ENCODE measurements at regions not wholly inside any gene's neighbourhood (a gene's known extent, or its start where the extent isn't known, plus 50 kb on each side); places are given as distances from the start of the nearest gene placed in this dataset.
"Not testable (repeated sequence)": the region's sequence is repeated elsewhere in the genome, so short reads cannot be mapped to it uniquely, and the experiment has no call there.

DNA sequence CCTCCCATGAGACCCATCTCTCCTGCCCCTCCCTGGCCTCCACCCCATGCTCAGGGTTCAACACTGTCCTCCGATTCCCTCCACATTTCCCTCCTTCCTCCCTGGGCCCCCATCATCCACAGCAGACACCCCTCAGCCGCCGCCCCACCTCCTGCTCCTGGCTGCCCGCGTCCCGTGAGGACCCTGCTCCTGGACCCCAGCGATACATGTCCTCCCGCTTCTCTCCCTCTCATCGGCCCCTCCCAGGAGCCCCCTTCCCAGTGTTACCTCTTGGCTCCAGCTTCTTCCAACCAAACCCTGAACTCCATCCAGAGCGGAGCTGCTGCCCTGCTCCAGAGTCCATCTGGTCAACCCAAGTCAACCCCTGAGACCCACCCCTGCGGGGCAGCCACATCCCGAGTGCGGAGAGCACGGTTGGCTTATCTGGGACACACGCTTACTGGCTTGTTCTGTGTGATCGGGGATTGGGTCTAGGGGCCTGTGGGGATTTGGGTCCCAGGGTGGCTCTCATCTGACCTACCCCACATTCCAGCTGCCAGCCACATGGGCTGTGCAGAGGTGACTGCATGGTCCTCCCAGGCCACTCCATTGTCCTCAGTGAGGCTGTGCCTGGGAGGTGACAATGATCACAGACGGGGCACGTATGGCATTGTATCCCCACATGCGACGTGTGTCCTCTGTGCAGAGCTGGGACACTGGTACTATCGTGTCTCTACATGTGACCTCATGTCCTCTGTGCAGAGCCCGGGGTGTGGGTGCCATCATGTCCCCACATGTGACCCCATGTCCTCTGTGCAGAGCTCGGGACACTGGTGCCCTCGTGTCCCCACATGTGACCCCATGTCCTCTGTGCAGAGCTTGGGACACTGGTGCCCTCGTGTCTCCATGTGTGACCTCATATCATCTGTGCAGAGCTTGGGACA is 333.6 kb downstream of the ADGRD1 start:
- H3K27ac ChIP-seq = no peak overlapping the region
- no peak overlapping the region for H3K4me3 ChIP-seq
- peaks cover 0 to 6% (median 0%) of the 10 kb centered on the region in 4 donors for H3K27me3 ChIP-seq
- intact Hi-C loops (cut with DNase I) = no loop called here
- no peak for TF ChIP-seq CTCF (IDR thresholded peaks at IDR 0.05)
- DNase-seq = no peak
- H3K36me3 ChIP-seq = no peaks in the 10 kb centered on the region
- no peaks in the 10 kb centered on the region for H3K4me1 ChIP-seq
- WGBS, 2 donors = 81 to 90% methylated on average over 8 to 13 of the region's 25 CpGs
- H3K9me3 ChIP-seq = no peaks in the 10 kb centered on the region

GRCh38 chr12:131287938-131288764 is 334.4 kb downstream of the ADGRD1 start:
- intact Hi-C loops (cut with DNase I) = no loop called here
- no peak for DNase-seq
- no peaks in the 10 kb centered on the region for H3K4me1 ChIP-seq

DNA sequence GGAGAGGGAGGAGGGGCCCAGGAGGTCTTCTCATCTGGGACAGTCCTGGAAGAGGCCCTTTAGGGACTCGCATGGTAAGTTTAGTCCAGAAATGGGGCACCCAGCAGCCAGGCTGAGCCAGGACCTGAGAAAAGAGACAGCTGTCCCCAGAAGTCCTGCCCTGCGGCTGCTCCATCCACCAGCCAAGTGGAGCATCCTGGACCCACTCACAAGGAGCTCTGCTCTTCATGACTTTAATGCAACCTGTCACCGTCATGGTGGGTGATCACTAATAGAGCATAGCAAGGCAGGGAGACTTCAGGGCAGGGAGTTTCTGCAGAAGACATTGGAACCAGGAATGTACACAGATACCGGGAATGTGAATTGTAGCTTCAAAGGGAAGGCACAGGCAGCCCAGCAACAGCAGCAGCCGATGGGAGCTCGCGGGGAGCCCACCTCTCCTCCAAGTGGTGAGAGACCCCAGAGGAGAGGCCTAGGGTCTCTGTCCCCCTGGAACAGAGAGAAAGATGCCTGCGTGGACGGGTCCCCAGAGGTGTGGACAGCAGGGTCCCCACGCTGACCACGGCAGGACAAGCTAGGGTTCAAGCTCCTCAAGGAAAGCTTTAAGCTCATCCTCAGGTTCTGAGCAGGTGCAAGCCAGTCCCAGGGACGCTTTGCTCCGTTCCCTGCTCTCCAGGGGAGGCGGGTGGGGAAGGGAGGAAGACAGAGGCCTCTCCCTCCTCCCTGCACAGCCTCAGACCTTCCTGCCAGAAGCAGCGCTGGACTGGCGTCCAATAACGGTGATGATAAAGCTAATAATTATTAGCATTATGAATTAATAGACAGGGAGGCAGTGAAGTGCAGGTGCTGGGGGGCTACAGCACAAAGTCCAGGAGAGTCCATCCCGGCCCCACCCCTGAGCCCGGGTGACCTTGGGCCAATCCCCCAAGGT is 335.3 kb downstream of the ADGRD1 start:
- H3K27ac ChIP-seq; H3K4me3 ChIP-seq; H3K9me3 ChIP-seq; H3K36me3 ChIP-seq; intact Hi-C loops (cut with DNase I); H3K27me3 ChIP-seq; DNase-seq; H3K4me1 ChIP-seq: not testable (repeated sequence)
- WGBS, 2 donors = 85 to 86% methylated on average over 4 to 11 of the region's 19 CpGs

More at GRCh38 chr12:131287938-131288764, 334.4 kb downstream of the ADGRD1 start:
- TF ChIP-seq CTCF (IDR thresholded peaks at IDR 0.05) = no peak
- no peak for TF ChIP-seq POLR2A (IDR thresholded peaks at IDR 0.05)
- H3K36me3 ChIP-seq = no peaks in the 10 kb centered on the region
- WGBS, 2 donors = 81 to 84% methylated on average over 15 to 17 of the region's 27 CpGs
- no peak overlapping the region for H3K27ac ChIP-seq
- no peak overlapping the region for H3K4me3 ChIP-seq
- no peaks in the 10 kb centered on the region for H3K9me3 ChIP-seq
- H3K27me3 ChIP-seq = peaks cover 0 to 6% (median 0%) of the 10 kb centered on the region in 4 donors

DNA sequence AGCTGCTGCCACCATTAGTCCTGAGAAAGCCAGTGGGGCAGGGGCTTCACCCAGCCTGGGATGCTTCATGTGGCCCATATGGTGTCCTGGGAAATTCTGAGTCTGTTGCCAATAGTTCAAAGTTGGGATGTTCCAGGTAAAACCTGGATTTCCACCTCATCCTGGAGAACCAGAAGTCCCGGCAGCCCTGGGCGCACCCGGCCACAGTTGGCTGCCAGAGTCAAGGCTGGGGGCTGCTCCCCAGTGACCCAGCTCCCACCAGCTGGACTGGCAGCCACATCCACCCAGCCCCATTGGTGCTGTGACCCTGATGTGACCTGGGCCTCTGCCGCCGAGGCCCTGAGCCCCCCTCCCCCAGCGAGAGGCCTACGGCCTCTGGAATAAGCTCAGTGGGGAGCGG is 336.1 kb downstream of the ADGRD1 start:
- WGBS, 2 donors = 80% methylated on average over 1 of the region's 8 CpGs; no CpG with 5 or more reads in 1 of the 2 donors
- not testable (repeated sequence) for H3K9me3 ChIP-seq
- intact Hi-C loops (cut with DNase I) = loop anchor here (10.0 kb wide), 1 partner anchor 375 kb away; no protein-coding TSS in a partner anchor

GRCh38 chr12:131290255-131290959 is 336.7 kb downstream of the ADGRD1 start:
- DNase-seq = no peak
- no peaks in the 10 kb centered on the region for H3K36me3 ChIP-seq
- no peak overlapping the region for H3K27ac ChIP-seq
- H3K4me3 ChIP-seq = no peak overlapping the region
- no peaks in the 10 kb centered on the region for H3K4me1 ChIP-seq
- peaks cover 0 to 6% (median 0%) of the 10 kb centered on the region in 4 donors for H3K27me3 ChIP-seq
- TF ChIP-seq POLR2A (IDR thresholded peaks at IDR 0.05) (no peak), CTCF (IDR thresholded peaks at IDR 0.05) (no peak)
- no peaks in the 10 kb centered on the region for H3K9me3 ChIP-seq
- intact Hi-C loops (cut with DNase I) = loop anchor here (10.0 kb wide), 1 partner anchor 374 kb away; no protein-coding TSS in a partner anchor
- 75 to 81% methylated on average over 5 to 10 of the region's 10 CpGs for WGBS, 2 donors

More for the DNA sequence above, 336.1 kb downstream of the ADGRD1 start:
- not testable (repeated sequence) for H3K4me1 ChIP-seq, H3K27ac ChIP-seq, DNase-seq, H3K36me3 ChIP-seq, H3K27me3 ChIP-seq, H3K4me3 ChIP-seq

GRCh38 chr12:131293071-131294015 is 339.6 kb downstream of the ADGRD1 start:
- WGBS, 2 donors = 54 to 59% methylated on average over 10 to 17 of the region's 26 CpGs
- not testable (repeated sequence) for H3K4me3 ChIP-seq, H3K36me3 ChIP-seq, DNase-seq, H3K9me3 ChIP-seq, H3K27me3 ChIP-seq, H3K27ac ChIP-seq, H3K4me1 ChIP-seq
- intact Hi-C loops (cut with DNase I) = loop anchor here (10.0 kb wide), 1 partner anchor 371 kb away; no protein-coding TSS in a partner anchor

DNA sequence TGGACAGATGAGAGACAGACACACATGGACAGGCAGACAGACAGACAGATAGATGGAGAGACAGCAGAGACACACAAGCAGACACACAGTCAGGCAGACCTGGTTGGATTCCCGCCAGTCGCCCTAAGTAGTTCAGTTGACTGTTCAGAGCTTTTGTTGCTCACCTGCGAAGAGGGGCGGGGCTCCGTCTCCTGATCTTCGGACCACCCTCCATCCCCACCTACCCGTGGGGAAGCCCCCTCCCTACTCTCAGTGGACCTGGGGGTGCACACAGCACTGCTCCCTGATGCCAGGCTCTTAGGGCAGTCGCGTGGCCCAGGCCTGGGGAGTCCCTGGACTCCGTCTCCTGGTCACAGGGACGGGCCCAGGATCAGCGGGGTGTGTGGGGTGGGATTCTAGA is 341.0 kb downstream of the ADGRD1 start:
- not testable (repeated sequence) for H3K36me3 ChIP-seq, H3K27ac ChIP-seq
- intact Hi-C loops (cut with DNase I) = loop anchor here (10.0 kb wide), 1 partner anchor 370 kb away; no protein-coding TSS in a partner anchor

More for the DNA sequence above, 341.0 kb downstream of the ADGRD1 start:
- H3K4me3 ChIP-seq, H3K9me3 ChIP-seq, H3K4me1 ChIP-seq, H3K27me3 ChIP-seq, DNase-seq: not testable (repeated sequence)
- 87 to 100% methylated on average over 3 to 5 of the region's 12 CpGs for WGBS, 2 donors

Data from esophagus squamous epithelium (tissue), 5 donors.